Endothelial cell (in vitro differentiated cells): ENCODE measurements at regions not wholly inside any gene's neighbourhood (a gene's known extent, or its start where the extent isn't known, plus 50 kb on each side); places are given as distances from the start of the nearest gene placed in this dataset.

Experiments
- DNase-seq: peaks from one replicate; pipeline ENCODE4 v3.0.0; 2021; ENCODE audit warnings: low spot score
- H3K27ac Mint-ChIP-seq: one replicate; pipeline ENCODE4 v1.8.0; 2021; ENCODE audit warnings: mixed read lengths, inconsistent platforms; ENCODE audit not compliant: unreplicated experiment
- H3K27me3 Mint-ChIP-seq: one replicate; pipeline ENCODE4 v1.8.0; 2021; ENCODE audit warnings: mild to moderate bottlenecking, moderate library complexity, mixed read lengths, inconsistent platforms; ENCODE audit not compliant: unreplicated experiment
- H3K36me3 Mint-ChIP-seq: one replicate; pipeline ENCODE4 v1.8.0; 2021; ENCODE audit warnings: mild to moderate bottlenecking, low read depth, mixed read lengths, inconsistent platforms; ENCODE audit not compliant: unreplicated experiment
- H3K4me1 Mint-ChIP-seq: one replicate; pipeline ENCODE4 v1.8.0; 2021; ENCODE audit warnings: mild to moderate bottlenecking, mixed read lengths, inconsistent platforms; ENCODE audit not compliant: unreplicated experiment
- H3K4me3 Mint-ChIP-seq: one replicate; pipeline ENCODE4 v1.8.0; 2021; ENCODE audit warnings: mild to moderate bottlenecking, mixed read lengths, inconsistent platforms; ENCODE audit not compliant: unreplicated experiment
- H3K9me3 Mint-ChIP-seq: one replicate; pipeline ENCODE4 v1.8.0; 2021; ENCODE audit warnings: mixed read lengths, inconsistent platforms; ENCODE audit not compliant: unreplicated experiment
- TF ChIP-seq, protein P1 (sequence below): fragments of 200-600 bp; sonication (generic); IDR thresholded peaks from one replicate; pipeline ENCODE4 v1.5.0; 2021; ENCODE audit warnings: antibody characterized with exemption; ENCODE audit not compliant: unreplicated experiment

DNA sequence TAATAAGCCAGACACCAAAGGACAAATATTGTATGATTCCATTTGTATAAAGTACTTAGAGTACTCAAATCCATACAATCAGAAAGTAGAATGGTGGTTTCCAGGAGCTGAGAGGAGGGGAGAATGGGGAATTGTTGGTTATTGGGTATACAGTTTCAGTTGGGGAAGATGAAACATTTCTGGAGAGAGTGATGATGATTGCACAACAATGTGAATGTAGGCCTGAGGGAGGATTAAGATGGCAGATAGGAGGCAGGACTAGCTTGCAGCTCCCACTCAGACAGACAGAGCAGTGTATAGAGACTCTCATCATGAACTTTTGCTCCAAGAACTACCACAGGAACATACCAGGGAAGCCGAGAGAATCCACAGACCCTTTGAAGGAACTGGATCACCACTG lies 75.7 kb upstream of the PAK3 start:
- Mint-ChIP-seq H3K4me1 (no peaks in the 10 kb centered on the region), H3K9me3 (no peaks in the 10 kb centered on the region), H3K27ac (no peak overlapping the region), H3K4me3 (no peak overlapping the region), H3K27me3 (peaks cover 2% of the 10 kb centered on the region), H3K36me3 (no peaks in the 10 kb centered on the region)
- no peak for DNase-seq
- TF ChIP-seq, protein P1, sequence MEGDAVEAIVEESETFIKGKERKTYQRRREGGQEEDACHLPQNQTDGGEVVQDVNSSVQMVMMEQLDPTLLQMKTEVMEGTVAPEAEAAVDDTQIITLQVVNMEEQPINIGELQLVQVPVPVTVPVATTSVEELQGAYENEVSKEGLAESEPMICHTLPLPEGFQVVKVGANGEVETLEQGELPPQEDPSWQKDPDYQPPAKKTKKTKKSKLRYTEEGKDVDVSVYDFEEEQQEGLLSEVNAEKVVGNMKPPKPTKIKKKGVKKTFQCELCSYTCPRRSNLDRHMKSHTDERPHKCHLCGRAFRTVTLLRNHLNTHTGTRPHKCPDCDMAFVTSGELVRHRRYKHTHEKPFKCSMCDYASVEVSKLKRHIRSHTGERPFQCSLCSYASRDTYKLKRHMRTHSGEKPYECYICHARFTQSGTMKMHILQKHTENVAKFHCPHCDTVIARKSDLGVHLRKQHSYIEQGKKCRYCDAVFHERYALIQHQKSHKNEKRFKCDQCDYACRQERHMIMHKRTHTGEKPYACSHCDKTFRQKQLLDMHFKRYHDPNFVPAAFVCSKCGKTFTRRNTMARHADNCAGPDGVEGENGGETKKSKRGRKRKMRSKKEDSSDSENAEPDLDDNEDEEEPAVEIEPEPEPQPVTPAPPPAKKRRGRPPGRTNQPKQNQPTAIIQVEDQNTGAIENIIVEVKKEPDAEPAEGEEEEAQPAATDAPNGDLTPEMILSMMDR = no peak

DNA sequence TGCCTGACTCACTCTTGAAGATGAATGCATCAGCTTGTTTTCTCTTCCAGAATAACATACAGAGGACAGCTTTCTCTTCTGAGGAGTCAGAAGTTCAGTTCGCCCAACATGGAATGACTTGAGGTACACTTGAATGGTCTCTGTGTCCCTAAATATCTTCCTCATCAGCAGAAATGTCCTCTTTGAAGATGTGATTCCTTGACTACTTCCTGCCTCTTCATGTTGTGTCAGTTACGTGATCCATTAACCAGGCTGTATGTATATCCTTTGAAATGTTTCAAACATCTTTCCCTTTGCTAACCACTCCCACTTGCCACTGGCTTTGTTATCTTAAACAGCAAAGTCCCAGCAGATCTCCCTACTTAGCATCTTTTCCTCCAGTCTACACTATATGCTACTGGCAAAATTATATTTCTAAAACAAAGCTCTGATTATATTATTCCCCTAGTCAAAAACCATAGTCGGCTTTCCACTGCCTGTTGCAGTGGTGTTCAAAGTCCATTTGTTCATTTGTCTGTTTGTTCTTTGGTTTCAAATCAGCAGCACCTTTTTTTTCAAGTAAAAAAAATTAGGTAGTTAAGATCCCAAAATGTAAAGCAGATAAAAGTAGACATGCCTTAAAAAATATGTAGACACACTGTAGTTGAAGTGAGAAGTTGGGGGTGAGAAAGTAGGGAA lies 82.1 kb upstream of the PAK3 start:
- DNase-seq = no peak
- Mint-ChIP-seq H3K4me3 (no peak overlapping the region), H3K27me3 (no peaks in the 10 kb centered on the region), H3K4me1 (no peaks in the 10 kb centered on the region), H3K9me3 (no peaks in the 10 kb centered on the region), H3K36me3 (no peaks in the 10 kb centered on the region), H3K27ac (no peak overlapping the region)
- TF ChIP-seq, protein P1 = no peak

DNA sequence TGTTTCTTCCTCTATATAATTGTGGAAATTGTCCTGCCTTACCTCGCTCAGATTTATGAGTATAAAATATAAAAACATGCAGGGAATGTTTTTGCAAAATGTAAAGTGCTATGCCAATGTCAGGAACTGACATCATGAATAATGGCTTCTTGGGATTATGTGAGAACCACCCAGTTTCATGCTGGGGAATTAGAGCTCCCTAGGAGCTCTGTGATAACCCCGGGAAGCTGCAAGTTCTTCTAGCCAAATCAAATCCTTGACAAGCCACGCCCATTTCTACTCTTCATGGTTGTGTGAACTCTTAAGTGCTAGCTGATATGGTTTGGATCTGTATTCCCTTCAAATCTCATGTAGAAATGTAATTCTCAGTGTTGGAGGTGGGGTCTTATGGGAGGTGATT lies 85.9 kb upstream of the PAK3 start:
- Mint-ChIP-seq H3K4me1 (no peaks in the 10 kb centered on the region), H3K27me3 (no peaks in the 10 kb centered on the region), H3K4me3 (no peak overlapping the region), H3K27ac (no peak overlapping the region), H3K36me3 (no peaks in the 10 kb centered on the region), H3K9me3 (no peaks in the 10 kb centered on the region)
- TF ChIP-seq, protein P1 = no peak
- no peak for DNase-seq

DNA sequence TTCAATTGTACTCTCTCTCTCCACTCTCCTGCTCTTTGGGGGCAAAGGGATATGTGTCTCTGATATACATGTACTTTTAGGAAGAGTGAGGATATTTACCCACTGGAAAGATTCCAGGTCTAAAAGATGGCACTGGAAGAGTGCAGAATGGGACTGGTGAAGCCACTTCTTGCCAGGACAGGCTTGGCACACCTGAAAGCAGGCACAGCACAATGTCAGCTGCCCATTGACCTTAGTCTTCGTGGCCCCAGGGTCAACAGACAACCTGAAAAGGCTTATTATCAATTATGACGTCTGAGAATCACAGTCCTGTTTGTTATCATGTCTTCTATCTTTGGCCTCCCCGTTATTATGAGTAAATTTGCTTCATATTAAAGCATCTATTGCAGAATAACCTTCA lies 86.7 kb upstream of the PAK3 start:
- TF ChIP-seq, protein P1 = no peak
- DNase-seq = no peak

DNA sequence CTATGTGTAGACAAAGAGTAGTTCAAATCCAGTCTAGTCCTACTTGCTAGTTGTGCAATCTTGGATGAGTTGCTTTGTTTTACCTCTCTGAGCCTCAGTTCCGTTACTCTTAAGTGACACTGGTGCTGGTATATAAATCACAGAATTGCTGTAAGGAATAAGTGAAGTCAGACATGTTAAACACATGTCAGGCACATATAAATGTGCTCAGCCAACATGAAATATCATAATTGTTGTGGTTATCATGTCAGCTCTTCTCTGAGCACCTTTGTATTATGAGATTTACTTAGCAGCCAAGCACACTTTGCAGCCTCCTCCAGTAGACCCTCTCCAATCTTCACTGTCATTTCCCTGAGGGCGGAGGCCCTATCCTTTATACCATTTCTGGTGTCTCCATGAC lies 87.9 kb upstream of the PAK3 start:
- Mint-ChIP-seq H3K27me3 (no peaks in the 10 kb centered on the region), H3K4me3 (no peak overlapping the region), H3K4me1 (no peaks in the 10 kb centered on the region)

More for the DNA sequence above, 86.7 kb upstream of the PAK3 start:
- no peaks in the 10 kb centered on the region for H3K36me3 Mint-ChIP-seq
- H3K27me3 Mint-ChIP-seq = no peaks in the 10 kb centered on the region
- no peaks in the 10 kb centered on the region for H3K9me3 Mint-ChIP-seq
- no peaks in the 10 kb centered on the region for H3K4me1 Mint-ChIP-seq
- no peak overlapping the region for H3K4me3 Mint-ChIP-seq
- H3K27ac Mint-ChIP-seq = no peak overlapping the region

More for the DNA sequence above, 87.9 kb upstream of the PAK3 start:
- no peak for DNase-seq
- Mint-ChIP-seq H3K9me3 (no peaks in the 10 kb centered on the region), H3K27ac (no peak overlapping the region), H3K36me3 (no peaks in the 10 kb centered on the region)
- TF ChIP-seq, protein P1 = no peak
